A549 (cell line): ENCODE measurements at regions not wholly inside any gene's neighbourhood (a gene's known extent, or its start where the extent isn't known, plus 50 kb on each side); places are given as distances from the start of the nearest gene placed in this dataset.
A peak's percentile ranks its signal among the peaks of the same experiment; 100 is the strongest.

ENCODE experiments used
- ATAC-seq, 2 experiments: fragments of 200-7000 bp in 1 of 2; fragments of >200 bp in 1 of 2; cut with Nextera tagmentation in 1 of 2; cut with Tn5 transposase in 1 of 2; 3 replicates each; pipeline versions ENCODE4 v1.8.0 to v1.9.1; 2018 to 2020; ENCODE audit warnings: mild to moderate bottlenecking in 1 of 2, moderate library complexity in 1 of 2
- CTCF ChIA-PET: fragments of 300-600 bp; sonication (Branson Sonifier 250); formaldehyde crosslinking; extraction: SDS; loops from one replicate; lab custom pipeline; 2021; ENCODE audit warnings: antibody characterized with exemption, inconsistent platforms; lab: Yijun Ruan, JAX
- POLR2A ChIA-PET: fragments of 350-600 bp; formaldehyde crosslinking; extraction: SDS; loops from one replicate; lab custom pipeline; 2021; ENCODE audit warnings: antibody characterized with exemption, inconsistent platforms; lab: Yijun Ruan, JAX
- DNase-seq, 2 experiments: peaks; one replicate each; pipeline versions ENCODE4 v3.0.0 to v3.0.0-alpha.2; 2011 to 2016; ENCODE audit warnings: low read depth in 1 of 2, low spot score in 1 of 2
- FAIRE-seq: peaks from 2 replicates; lab custom pipeline; 2011; peaks lifted over from hg19 to GRCh38; lab: Jason Lieb, UNC
- H3K27ac ChIP-seq, 2 experiments: fragments of >200 bp; sonication (Bioruptor Twin); formaldehyde crosslinking; 3 replicates each; pipeline ENCODE4 v1.5.1; 2016 to 2017
- H3K4me1 ChIP-seq: fragments of >200 bp; sonication (Bioruptor Twin); formaldehyde crosslinking; 3 replicates; pipeline ENCODE4 v1.6.1; 2016
- H3K4me2 ChIP-seq: fragments of >200 bp; sonication (Bioruptor Twin); formaldehyde crosslinking; 3 replicates; pipeline ENCODE4 v1.6.1; 2016
- H3K4me3 ChIP-seq: fragments of >200 bp; sonication (Bioruptor Twin); formaldehyde crosslinking; 3 replicates; pipeline ENCODE4 v1.5.1; 2016
- H3K9me3 ChIP-seq: fragments of >200 bp; sonication (Bioruptor Twin); formaldehyde crosslinking; 3 replicates; pipeline ENCODE4 v1.6.1; 2016
- BCL3 ChIP-seq: fragments of >200 bp; sonication (Bioruptor Twin); formaldehyde crosslinking; IDR thresholded peaks from 3 replicates; pipeline ENCODE4 v1.6.1; 2016
- CHD2 ChIP-seq: fragments of 150-350 bp; IDR thresholded peaks from 2 replicates; pipeline ENCODE4 v1.6.1; 2014; ENCODE audit warnings: low read length; ENCODE audit not compliant: partially characterized antibody
- CTCF ChIP-seq: fragments of >200 bp; sonication (Bioruptor Twin); formaldehyde crosslinking; IDR thresholded peaks from 3 replicates; pipeline ENCODE4 v1.5.1; 2016
- ESRRA ChIP-seq: fragments of 150-350 bp; IDR thresholded peaks from 2 replicates; pipeline ENCODE4 v1.6.1; 2014; ENCODE audit warnings: mild to moderate bottlenecking, low read length, borderline replicate concordance
- FOSB ChIP-seq: fragments of 250-450 bp; sonication (Bioruptor Pico); IDR thresholded peaks from 2 replicates; pipeline ENCODE4 v1.5.0; 2020; ENCODE audit warnings: mild to moderate bottlenecking, moderate library complexity
- HOXA7 ChIP-seq: fragments of 250-450 bp; sonication (Bioruptor Pico); IDR thresholded peaks from 2 replicates; pipeline ENCODE4 v1.5.0; 2020; ENCODE audit warnings: mild to moderate bottlenecking, moderate library complexity
- HOXB13 ChIP-seq: fragments of 250-450 bp; sonication (Bioruptor Pico); IDR thresholded peaks from 2 replicates; pipeline ENCODE4 v1.5.0; 2020; ENCODE audit warnings: low read depth, mild to moderate bottlenecking, moderate library complexity
- JUN ChIP-seq, 2 experiments: fragments of >200 bp; sonication (Bioruptor Twin); formaldehyde crosslinking; IDR thresholded peaks; 2 replicates in 1 of 2; 3 replicates in 1 of 2; pipeline ENCODE4 v1.6.1; 2016 to 2017
- KDM5A ChIP-seq: fragments of 200-600 bp; sonication (generic); IDR thresholded peaks from 2 replicates; pipeline ENCODE4 v1.6.1; 2016; ENCODE audit warnings: antibody characterized with exemption, mild to moderate bottlenecking
- MAFK ChIP-seq: fragments of 450-650 bp; IDR thresholded peaks from 2 replicates; pipeline ENCODE4 v1.6.1; 2014; ENCODE audit not compliant: partially characterized antibody
- MAZ ChIP-seq: fragments of 150-350 bp; IDR thresholded peaks from 2 replicates; pipeline ENCODE4 v1.6.1; 2014; ENCODE audit warnings: antibody characterized with exemption, low read depth, low read length, borderline replicate concordance
- NPAS2 ChIP-seq: fragments of 250-450 bp; sonication (Bioruptor Pico); IDR thresholded peaks from 2 replicates; pipeline ENCODE4 v1.8.0; 2022; ENCODE audit warnings: mild to moderate bottlenecking, moderate library complexity, borderline replicate concordance
- NR3C1 ChIP-seq: fragments of >200 bp; sonication (Bioruptor Twin); formaldehyde crosslinking; IDR thresholded peaks from 3 replicates; pipeline ENCODE4 v1.6.1; 2017
- RAD21 ChIP-seq, 2 experiments: fragments of >200 bp in 1 of 2; sonication (Bioruptor Twin) in 1 of 2; formaldehyde crosslinking in 1 of 2; IDR thresholded peaks in 1 of 2; conservative IDR thresholded peaks in 1 of 2; 2 replicates in 1 of 2; 3 replicates in 1 of 2; pipeline ENCODE4 v1.6.1; 2012 to 2018; ENCODE audit warnings: inconsistent platforms in 1 of 2
- RARB ChIP-seq: fragments of 250-450 bp; sonication (Bioruptor Pico); IDR thresholded peaks from 2 replicates; pipeline ENCODE4 v1.8.0; 2021; ENCODE audit warnings: mild to moderate bottlenecking, moderate library complexity
- RCOR1 ChIP-seq: fragments of 150-350 bp; IDR thresholded peaks from 2 replicates; pipeline ENCODE4 v1.6.1; 2014; ENCODE audit warnings: antibody characterized with exemption, low read length, low read depth
- RNF2 ChIP-seq: fragments of 200-600 bp; sonication (generic); IDR thresholded peaks from 2 replicates; pipeline ENCODE4 v1.6.1; 2016; ENCODE audit warnings: low read depth, mild to moderate bottlenecking, antibody characterized with exemption, moderate library complexity, borderline replicate concordance
- SMC3 ChIP-seq: fragments of >200 bp; sonication (Bioruptor Twin); formaldehyde crosslinking; IDR thresholded peaks from 3 replicates; pipeline ENCODE4 v1.6.1; 2018; ENCODE audit warnings: inconsistent platforms
- SREBF2 ChIP-seq: fragments of 450-650 bp; IDR thresholded peaks from 2 replicates; pipeline ENCODE4 v1.6.1; 2014; ENCODE audit warnings: mild to moderate bottlenecking, moderate library complexity
- TFCP2L1 ChIP-seq: fragments of 250-450 bp; sonication (Bioruptor Pico); IDR thresholded peaks from 2 replicates; pipeline ENCODE4 v1.5.0; 2021; ENCODE audit warnings: mild to moderate bottlenecking
- ZNF302 ChIP-seq: fragments of 250-450 bp; sonication (Bioruptor Pico); IDR thresholded peaks from 2 replicates; pipeline ENCODE4 v1.9.0; 2021; ENCODE audit warnings: inconsistent platforms, mild to moderate bottlenecking, moderate library complexity
- ZSCAN20 ChIP-seq: fragments of 250-450 bp; sonication (Bioruptor Pico); IDR thresholded peaks from 2 replicates; pipeline ENCODE4 v1.8.0; 2022; ENCODE audit warnings: mild to moderate bottlenecking, moderate library complexity
- WGBS: methylation state at CpG from one replicate; pipeline ENCODE4 v1.1.6; 2017; ENCODE audit errors: missing lambda C conversion rate; 5-methylcytosine and 5-hydroxymethylcytosine counted together
- TF ChIP-seq, protein P1 (sequence below): fragments of 150-350 bp; IDR thresholded peaks from 2 replicates; pipeline ENCODE4 v1.6.1; 2014; ENCODE audit warnings: low read depth, mild to moderate bottlenecking, low read length

GRCh38 chr4:124111411-124111810 lies 601.1 kb downstream of the ANKRD50 start:
- no peak for TF ChIP-seq HOXB13
- no peak for TF ChIP-seq MAFK
- TF ChIP-seq JUN (IDR thresholded peaks at IDR 0.05) = no peak
- TF ChIP-seq ZNF302 (CRISPR knock-in tag) = no peak
- no peak for TF ChIP-seq RARB (CRISPR knock-in tag)
- TF ChIP-seq, protein P1, sequence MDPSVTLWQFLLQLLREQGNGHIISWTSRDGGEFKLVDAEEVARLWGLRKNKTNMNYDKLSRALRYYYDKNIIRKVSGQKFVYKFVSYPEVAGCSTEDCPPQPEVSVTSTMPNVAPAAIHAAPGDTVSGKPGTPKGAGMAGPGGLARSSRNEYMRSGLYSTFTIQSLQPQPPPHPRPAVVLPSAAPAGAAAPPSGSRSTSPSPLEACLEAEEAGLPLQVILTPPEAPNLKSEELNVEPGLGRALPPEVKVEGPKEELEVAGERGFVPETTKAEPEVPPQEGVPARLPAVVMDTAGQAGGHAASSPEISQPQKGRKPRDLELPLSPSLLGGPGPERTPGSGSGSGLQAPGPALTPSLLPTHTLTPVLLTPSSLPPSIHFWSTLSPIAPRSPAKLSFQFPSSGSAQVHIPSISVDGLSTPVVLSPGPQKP = no peak
- TF ChIP-seq NPAS2 = no peak
- no peak for TF ChIP-seq HOXA7 (CRISPR knock-in tag)
- TF ChIP-seq SMC3 = no peak
- TF ChIP-seq MAZ = no peak
- no peak for TF ChIP-seq FOSB (CRISPR knock-in tag)
- no peak overlapping the region for H3K4me2 ChIP-seq
- WGBS = 48% methylated on average over 2 of the region's 2 CpGs
- ATAC-seq (no peak), FAIRE-seq (no peak), DNase-seq (no peak)
- H3K27ac ChIP-seq = no peak overlapping the region
- CTCF ChIA-PET = interaction anchor here (0.8 to 4.5 kb wide), 3 partner anchors 14 to 1534 kb away, joined by 3 to 18 read pairs (median 3); no protein-coding TSS in a partner anchor
- POLR2A ChIA-PET = no interaction called here
- no peaks in the 10 kb centered on the region for H3K4me1 ChIP-seq
- H3K9me3 ChIP-seq = no peaks in the 10 kb centered on the region
- no peak overlapping the region for H3K4me3 ChIP-seq

GRCh38 chr4:124111922-124112321 lies 600.6 kb downstream of the ANKRD50 start:
- Histone ChIP-seq H3K4me1 (no peaks in the 10 kb centered on the region), H3K4me2 (no peak overlapping the region), H3K4me3 (no peak overlapping the region), H3K9me3 (no peaks in the 10 kb centered on the region), H3K27ac (no peak overlapping the region)
- FAIRE-seq = no peak
- WGBS = 24% methylated on average over 2 of the region's 2 CpGs
- POLR2A ChIA-PET = no interaction called here
- CTCF ChIA-PET = interaction anchor here (1.0 to 4.5 kb wide), 3 partner anchors 335 to 1534 kb away, joined by 3 to 18 read pairs (median 3); no protein-coding TSS in a partner anchor
- peak; percentile 56 to 79; a peak in 4 of 6 replicates for ATAC-seq
- DNase-seq = peak; percentile 3 to 53
- TF ChIP-seq BCL3 (no peak), SMC3 (peak; percentile 57), RAD21 (conservative IDR thresholded peaks at IDR 0.05 in 1 of 2, IDR thresholded peaks at IDR 0.05 in 1 of 2) (peak; percentile 73 to 77), CTCF (peak; percentile 59), NR3C1 (no peak), RARB (CRISPR knock-in tag) (no peak), KDM5A (no peak), ZSCAN20 (CRISPR knock-in tag) (no peak), CHD2 (no peak)

DNA sequence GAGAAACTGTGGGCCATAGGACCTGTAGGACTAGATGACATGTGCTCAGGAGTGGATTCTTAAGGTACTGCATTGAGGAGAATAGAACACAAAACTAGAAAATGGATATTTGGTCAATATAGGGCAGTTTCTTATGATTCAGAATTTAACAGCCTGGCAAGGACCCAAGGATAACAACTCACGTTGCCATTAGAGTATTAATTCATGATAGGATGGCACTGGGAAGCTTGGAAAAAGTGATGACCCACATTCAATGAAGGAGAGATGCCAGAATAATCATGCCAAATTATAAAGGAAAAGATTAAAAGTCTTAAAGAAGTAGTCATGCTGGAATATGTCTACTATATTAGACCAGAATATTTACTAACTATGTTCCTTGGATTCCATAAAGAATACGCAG lies 594.5 kb downstream of the ANKRD50 start:
- no peak for TF ChIP-seq ESRRA
- no peak for TF ChIP-seq KDM5A
- no peak for TF ChIP-seq RCOR1
- no peak for TF ChIP-seq RNF2
- no peak for TF ChIP-seq HOXB13
- no peak for TF ChIP-seq SREBF2
- no peak for TF ChIP-seq TFCP2L1 (CRISPR knock-in tag)
- CTCF ChIA-PET = no interaction called here

More for the DNA sequence above, 594.5 kb downstream of the ANKRD50 start:
- DNase-seq (no peak), FAIRE-seq (no peak), ATAC-seq (no peak)
- POLR2A ChIA-PET = no interaction called here
- Histone ChIP-seq H3K4me3 (no peak overlapping the region), H3K4me2 (no peak overlapping the region), H3K9me3 (no peaks in the 10 kb centered on the region), H3K4me1 (no peaks in the 10 kb centered on the region), H3K27ac (no peak overlapping the region)
- WGBS = 52% methylated on average over 2 of the region's 2 CpGs
